GM19438 (cell line): ENCODE measurements at regions not wholly inside any gene's neighbourhood (a gene's known extent, or its start where the extent isn't known, plus 50 kb on each side); places are given as distances from the start of the nearest gene placed in this dataset.
"Not testable (repeated sequence)": the region's sequence is repeated elsewhere in the genome, so short reads cannot be mapped to it uniquely, and the experiment has no call there.

Experiments used
- ATAC-seq: cut with Tn5 transposase; IDR thresholded peaks from one replicate; pipeline ENCODE4 v1.9.1; 2021; ENCODE audit warnings: low read depth; ENCODE audit not compliant: unreplicated experiment

- no peak for ATAC-seq
These were observed 295.7 kb downstream of the FZD1 start for GRCh38 chr7:91559947-91560346.

DNA sequence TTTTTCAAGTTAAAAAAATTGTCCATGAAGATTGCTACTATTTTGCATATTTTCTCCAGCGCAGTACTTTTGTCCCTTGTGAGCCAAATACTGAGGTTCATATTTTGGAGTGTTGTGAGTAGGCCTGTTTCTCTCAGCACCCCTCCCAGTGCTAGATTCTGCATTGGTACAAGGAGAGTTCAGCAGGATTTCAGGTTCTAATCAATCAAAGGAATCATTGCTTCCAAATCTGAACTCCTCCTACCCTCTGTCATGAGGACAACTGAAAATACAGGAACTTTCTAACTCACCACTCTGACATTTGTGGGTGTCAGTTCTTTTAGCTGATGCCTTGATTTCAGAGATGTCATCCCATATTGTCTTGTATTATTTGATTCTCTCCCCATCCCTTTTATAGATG lies 299.9 kb downstream of the FZD1 start:
- ATAC-seq = no peak

DNA sequence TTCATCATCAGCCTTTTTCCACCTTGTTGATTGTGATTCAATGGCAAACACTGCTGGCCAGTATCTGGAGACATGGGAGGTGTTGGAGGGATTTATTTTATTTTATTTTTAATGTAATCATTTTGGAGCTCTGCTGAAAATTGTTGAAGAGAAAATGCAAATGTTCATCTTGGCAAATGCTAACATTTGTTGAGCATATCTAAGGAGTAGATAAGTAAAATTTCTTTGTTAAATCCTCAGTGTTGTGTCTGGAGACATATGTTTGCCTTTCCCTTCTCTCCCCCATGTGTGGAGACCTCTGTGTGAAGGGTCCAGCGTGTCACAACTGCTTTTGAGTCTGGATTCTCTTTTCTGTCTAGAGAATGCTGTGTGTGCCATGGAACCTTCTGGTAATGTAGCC lies 300.3 kb downstream of the FZD1 start:
- ATAC-seq = no peak

GRCh38 chr7:91565499-91566401 lies 301.5 kb downstream of the FZD1 start:
- no peak for ATAC-seq

DNA sequence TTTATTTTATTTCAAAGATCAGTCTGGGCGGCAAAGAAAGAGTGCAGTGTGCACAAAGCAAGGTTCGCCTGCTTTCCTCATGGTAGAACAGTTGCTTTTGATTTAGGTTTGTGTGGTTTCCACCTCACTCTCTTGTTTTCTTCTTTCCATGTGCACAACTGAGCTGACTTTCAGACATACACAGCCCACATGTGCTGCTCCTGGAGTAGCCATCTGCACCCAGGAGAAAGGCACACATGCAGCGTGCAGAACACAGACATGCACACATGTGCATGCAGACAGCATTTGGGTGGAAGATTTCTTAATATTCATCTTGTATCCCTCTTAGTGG lies 302.1 kb downstream of the FZD1 start:
- ATAC-seq = no peak

- ATAC-seq = no peak
These were observed 303.1 kb downstream of the FZD1 start for GRCh38 chr7:91567081-91568012.

DNA sequence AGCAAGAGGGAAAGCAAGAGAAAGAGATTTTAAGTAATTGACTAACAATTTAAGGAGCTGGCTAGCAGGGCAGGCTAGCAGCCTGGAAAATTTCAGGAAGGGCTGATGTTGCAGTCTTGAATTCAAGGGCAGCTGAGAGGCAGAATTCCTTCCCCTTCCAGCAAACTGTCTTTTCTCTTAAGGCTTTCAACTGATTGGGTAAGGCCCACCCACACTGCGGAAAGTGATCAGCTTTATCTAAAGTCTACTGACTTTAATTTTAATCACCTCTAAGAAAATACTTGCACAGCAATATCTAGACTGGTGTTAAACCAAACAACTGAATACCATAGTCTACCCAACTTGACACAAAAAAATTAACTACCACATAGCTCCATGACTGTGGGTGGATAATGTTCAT lies 303.9 kb downstream of the FZD1 start:
- no peak for ATAC-seq

DNA sequence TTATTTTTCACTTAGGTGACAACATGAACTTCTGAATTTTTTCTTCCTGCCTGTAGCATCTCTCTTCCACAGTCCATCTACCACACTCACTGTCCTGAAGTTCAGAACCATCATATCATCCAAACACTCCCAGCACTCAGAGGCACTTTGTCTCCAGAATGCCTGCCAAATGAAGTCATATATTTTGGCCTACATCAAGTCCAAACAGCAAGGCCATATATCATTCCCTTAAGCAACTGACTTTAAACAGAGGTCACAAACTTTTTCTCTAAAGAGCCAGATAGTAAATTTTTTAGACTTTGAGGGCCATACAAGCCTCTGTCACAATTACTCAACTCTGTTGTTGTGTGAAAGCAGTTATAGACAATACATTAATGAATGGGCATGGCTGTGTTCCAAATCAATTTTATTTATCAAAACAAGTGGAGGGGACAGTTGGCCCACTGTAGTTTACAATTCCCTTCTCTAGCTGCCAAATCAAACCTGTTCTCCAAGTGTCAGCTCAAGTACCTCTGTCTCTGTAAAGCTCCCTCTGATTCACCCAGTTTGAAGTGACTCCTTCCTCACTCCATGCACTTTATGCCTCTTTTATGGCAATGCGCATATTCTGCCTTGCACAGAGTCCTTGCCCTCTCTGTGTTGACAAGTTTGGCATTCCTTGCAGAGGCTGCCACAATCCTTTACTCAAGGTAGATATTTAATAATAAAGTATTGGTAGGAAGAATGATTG lies 305.7 kb downstream of the FZD1 start:
- ATAC-seq = no peak

- ATAC-seq = no peak
These were observed 306.3 kb downstream of the FZD1 start for GRCh38 chr7:91570560-91570959.

GRCh38 chr7:91571601-91572000 lies 307.4 kb downstream of the FZD1 start:
- no peak for ATAC-seq

GRCh38 chr7:91573405-91573804 lies 307.1 kb downstream of the MTERF1 start:
- ATAC-seq = no peak

DNA sequence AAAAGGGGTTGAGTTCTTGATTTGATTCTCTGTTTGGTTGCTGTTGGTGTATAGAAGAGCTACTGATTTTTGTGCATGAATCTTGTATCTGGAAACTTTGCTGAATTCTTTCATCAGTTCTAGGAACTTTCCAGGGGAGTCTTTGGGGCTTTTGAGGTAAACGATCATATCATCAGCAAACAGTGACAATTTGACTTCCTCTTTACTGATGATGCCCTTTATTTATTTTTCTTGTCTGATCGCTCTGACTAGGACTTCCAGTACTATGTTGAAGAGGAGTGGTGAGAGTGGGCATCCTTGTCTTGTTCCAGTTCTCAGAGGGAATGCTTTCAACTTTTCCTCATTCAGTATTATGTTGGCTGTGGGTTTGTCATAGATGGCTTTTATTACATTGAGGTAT lies 304.0 kb downstream of the MTERF1 start:
- ATAC-seq = not testable (repeated sequence)

GRCh38 chr7:91579837-91580236 lies 300.7 kb downstream of the MTERF1 start:
- ATAC-seq = no peak

- no peak for ATAC-seq
These were observed 297.6 kb downstream of the MTERF1 start for GRCh38 chr7:91582799-91583477.

DNA sequence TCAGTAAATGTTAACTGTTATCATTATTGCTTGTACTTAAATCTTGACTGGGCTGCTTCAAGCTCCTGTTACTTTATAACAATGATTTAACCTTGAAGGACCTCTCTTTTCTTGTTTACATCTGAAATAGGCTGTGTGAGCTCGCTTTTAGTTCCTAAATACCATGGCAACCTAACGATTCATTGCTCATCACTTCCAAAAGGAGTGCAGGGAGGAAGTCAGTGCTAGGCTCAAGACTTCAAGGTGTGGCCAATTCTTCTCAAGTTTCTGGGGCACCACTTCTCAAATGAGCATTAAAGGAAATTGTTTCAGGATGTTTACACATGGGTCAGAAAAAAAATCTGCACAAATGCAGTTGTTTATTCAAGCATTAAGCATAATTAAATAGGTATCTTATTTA lies 284.2 kb downstream of the MTERF1 start:
- no peak for ATAC-seq

DNA sequence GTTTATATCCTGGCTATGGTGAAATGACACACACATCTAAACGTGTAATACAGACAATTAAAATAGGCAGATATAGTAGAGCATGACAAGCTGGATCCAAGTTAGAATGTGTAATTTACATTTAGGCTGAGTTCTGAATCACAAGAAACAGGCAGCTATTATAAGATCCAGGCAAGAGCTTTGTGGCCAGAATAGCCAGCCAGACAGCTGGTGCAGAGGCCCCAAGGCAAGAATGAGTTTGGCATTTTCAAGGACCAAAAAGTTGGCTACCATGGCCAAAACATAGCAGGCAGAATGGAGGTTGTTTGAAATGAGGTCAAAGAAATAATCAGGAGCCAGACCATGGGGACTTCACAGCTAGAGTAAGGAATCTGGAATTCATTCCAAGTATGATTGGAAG lies 281.7 kb downstream of the MTERF1 start:
- no peak for ATAC-seq

GRCh38 chr7:91600112-91600511 lies 280.4 kb downstream of the MTERF1 start:
- no peak for ATAC-seq

DNA sequence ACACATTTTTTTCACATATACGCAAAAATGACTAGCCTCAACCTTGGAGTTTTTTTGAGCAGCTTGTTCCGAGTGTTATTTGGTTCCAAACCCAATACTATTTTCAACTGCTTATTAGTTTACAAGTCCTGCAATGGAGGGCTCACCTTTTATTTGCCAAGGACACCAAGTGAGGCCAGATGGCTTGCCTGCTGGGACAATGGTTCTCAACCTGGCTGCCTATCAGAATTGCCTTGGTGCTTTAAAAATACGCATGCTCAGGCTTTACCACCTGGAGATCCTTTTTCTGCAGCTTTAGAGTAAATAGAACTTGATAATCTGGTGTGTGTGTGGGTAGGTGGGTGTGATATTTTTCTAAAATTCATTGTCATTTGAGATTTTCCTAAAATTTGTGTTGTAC lies 276.8 kb downstream of the MTERF1 start:
- no peak for ATAC-seq

DNA sequence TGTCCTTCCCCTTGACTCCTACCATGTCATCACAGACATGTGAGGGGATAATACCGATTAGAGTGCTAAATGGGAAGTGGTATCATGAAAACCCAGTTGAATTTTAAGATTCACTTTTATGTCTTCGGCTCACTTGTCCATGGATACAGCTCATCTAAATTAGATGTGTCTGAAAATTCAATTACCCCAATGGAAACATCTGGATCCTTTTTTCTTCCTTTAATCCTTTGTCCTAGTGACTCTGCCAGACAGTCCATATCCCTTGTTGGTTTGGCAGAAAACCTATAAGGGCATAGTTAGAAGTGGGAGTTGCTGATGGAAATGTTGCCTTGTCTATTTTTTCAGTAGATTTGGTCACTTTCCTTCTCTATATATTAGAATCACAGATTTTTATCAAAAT lies 271.9 kb downstream of the MTERF1 start:
- no peak for ATAC-seq

DNA sequence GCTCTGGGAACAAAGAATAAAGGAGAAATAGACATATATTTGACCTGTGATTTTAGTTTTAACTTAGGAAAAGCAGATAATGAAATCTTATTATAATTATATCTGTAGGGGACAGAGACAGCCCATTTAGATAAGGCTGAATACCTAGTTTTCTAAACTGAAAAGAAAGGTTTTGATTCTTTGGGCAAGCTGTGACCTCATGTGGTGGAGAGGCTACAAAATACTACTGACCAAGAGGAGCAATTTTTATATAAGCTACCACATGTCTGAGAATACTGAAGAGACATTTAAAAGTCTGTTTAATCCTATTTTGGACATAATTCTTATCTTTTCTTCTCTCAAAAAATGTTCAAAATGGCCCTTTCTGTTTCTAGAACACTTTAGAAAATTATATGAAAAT lies 271.0 kb downstream of the MTERF1 start:
- no peak for ATAC-seq
